ENCODE measurements at regions not wholly inside any gene's neighbourhood (a gene's known extent, or its start where the extent isn't known, plus 50 kb on each side); places are given as distances from the start of the nearest gene placed in this dataset.

DNA sequence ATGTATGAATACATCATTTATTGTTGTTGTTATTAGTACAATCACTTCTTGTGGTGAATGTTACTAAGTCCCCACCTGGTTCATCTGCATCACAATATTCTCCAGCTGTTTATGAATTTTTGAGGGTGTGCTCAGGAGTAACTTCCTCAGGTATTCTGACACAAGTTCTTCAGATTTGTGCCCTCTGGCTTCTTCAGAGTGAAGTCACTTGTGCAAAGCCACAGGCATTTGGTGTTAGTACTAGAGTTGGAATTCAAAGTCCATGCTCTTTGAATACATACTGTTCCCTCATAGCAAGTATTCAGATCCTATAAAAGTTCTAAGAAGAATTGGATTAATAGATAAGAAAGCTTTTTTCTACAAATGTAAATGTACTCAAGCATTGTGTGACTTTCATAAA is 150.3 kb upstream of the AVPR1A start:
- TF ChIP-seq POLR2A (IDR thresholded peaks at IDR 0.05) (no peak), CTCF (IDR thresholded peaks at IDR 0.05) (no peak), EP300 (IDR thresholded peaks at IDR 0.05) (no peak), POLR2AphosphoS5 (IDR thresholded peaks at IDR 0.05) (no peak)
- Histone ChIP-seq H3K36me3 (no peaks in the 10 kb centered on the region), H3K9me3 (no peaks in the 10 kb centered on the region), H3K27me3 (no peaks in the 10 kb centered on the region), H3K4me3 (no peak overlapping the region), H3K4me1 (no peaks in the 10 kb centered on the region), H3K27ac (no peak overlapping the region)
- DNase-seq (ENCODE audit: low spot score in 2 of 2): no peak

DNA sequence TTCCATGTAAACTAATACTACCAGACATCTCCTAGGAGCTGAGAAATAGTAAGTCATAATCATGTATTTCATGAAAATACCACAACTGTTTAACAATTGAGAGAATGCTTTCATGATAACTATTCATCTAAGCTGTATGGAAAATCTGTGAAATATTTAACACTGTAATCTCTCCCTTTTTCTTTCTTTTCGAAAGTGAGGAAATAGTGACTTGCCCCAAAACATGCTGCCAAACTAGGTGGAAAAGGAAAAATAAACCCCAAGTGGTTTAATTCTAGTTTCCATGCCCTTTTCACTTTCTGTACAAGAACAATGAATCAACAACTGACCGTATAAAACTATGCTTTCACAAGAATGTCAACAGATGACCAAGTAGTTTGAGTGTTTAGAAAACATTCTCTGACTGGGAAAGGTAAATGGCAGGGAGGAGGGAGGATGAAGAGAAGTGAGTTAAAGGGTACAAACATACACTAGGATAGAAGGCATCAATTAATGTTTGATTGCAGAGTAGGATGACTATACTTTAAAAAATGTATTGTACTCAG is 147.5 kb upstream of the AVPR1A start:
- Histone ChIP-seq H3K4me3 (no peak overlapping the region), H3K27ac (no peak overlapping the region), H3K36me3 (no peaks in the 10 kb centered on the region), H3K4me1 (no peaks in the 10 kb centered on the region), H3K27me3 (no peaks in the 10 kb centered on the region), H3K9me3 (no peaks in the 10 kb centered on the region)
- TF ChIP-seq POLR2A (IDR thresholded peaks at IDR 0.05) (no peak), CTCF (IDR thresholded peaks at IDR 0.05) (no peak), EP300 (IDR thresholded peaks at IDR 0.05) (no peak), POLR2AphosphoS5 (IDR thresholded peaks at IDR 0.05) (no peak)
- WGBS: 72% methylated on average over 2 of the region's 2 CpGs
- no peak for DNase-seq (ENCODE audit: low spot score in 2 of 2)

DNA sequence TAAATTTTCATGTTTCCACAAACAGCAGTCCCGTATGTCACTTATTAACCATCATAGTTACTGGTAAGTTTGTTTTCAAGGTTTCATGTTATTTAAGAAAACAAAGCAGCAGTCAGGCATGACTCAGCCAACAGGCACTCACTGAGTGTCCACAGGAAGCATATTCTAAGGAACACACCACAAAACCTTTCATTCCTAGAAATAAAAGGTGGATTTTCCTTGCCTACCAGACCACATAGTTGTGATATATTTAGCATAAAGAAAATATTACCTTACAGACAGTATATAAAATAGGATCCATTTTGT is 143.3 kb upstream of the AVPR1A start:
- H3K4me3 ChIP-seq: no peak overlapping the region
- H3K27me3 ChIP-seq: no peaks in the 10 kb centered on the region
- 47% methylated on average over 1 of the region's 1 CpG for WGBS
- no peaks in the 10 kb centered on the region for H3K9me3 ChIP-seq
- TF ChIP-seq POLR2AphosphoS5 (IDR thresholded peaks at IDR 0.05) (no peak), EP300 (IDR thresholded peaks at IDR 0.05) (no peak), CTCF (IDR thresholded peaks at IDR 0.05) (no peak), POLR2A (IDR thresholded peaks at IDR 0.05) (no peak)
- no peak overlapping the region for H3K27ac ChIP-seq
- no peaks in the 10 kb centered on the region for H3K4me1 ChIP-seq
- H3K36me3 ChIP-seq: no peaks in the 10 kb centered on the region
- DNase-seq (ENCODE audit: low spot score in 2 of 2): no peak

- WGBS: 57% methylated on average over 2 of the region's 2 CpGs
- Histone ChIP-seq H3K27me3 (no peaks in the 10 kb centered on the region), H3K9me3 (no peaks in the 10 kb centered on the region), H3K27ac (no peak overlapping the region), H3K36me3 (no peaks in the 10 kb centered on the region), H3K4me3 (no peak overlapping the region), H3K4me1 (no peaks in the 10 kb centered on the region)
- DNase-seq (ENCODE audit: low spot score in 2 of 2): no peak
- TF ChIP-seq POLR2AphosphoS5 (IDR thresholded peaks at IDR 0.05) (no peak), POLR2A (IDR thresholded peaks at IDR 0.05) (no peak), EP300 (IDR thresholded peaks at IDR 0.05) (no peak), CTCF (IDR thresholded peaks at IDR 0.05) (no peak)
These were observed 141.6 kb upstream of the AVPR1A start for GRCh38 chr12:63292471-63293221.

- H3K9me3 ChIP-seq: no peaks in the 10 kb centered on the region
- no peak for DNase-seq (ENCODE audit: low spot score in 2 of 2)
- no peak overlapping the region for H3K4me3 ChIP-seq
- no peaks in the 10 kb centered on the region for H3K27me3 ChIP-seq
- H3K4me1 ChIP-seq: no peaks in the 10 kb centered on the region
- no peaks in the 10 kb centered on the region for H3K36me3 ChIP-seq
- H3K27ac ChIP-seq: no peak overlapping the region
- 37% methylated on average over 4 of the region's 4 CpGs for WGBS
- TF ChIP-seq CTCF (IDR thresholded peaks at IDR 0.05): peak; percentile 8 to 17
- no peak for TF ChIP-seq EP300 (IDR thresholded peaks at IDR 0.05)
- TF ChIP-seq POLR2A (IDR thresholded peaks at IDR 0.05): no peak
- TF ChIP-seq POLR2AphosphoS5 (IDR thresholded peaks at IDR 0.05): no peak
These were observed 125.8 kb upstream of the AVPR1A start for GRCh38 chr12:63276537-63277365.

Data from suprapubic skin (tissue), 4 donors.